PC-3 (cell line): ENCODE measurements at regions not wholly inside any gene's neighbourhood (a gene's known extent, or its start where the extent isn't known, plus 50 kb on each side); places are given as distances from the start of the nearest gene placed in this dataset.

Experiments
- CTCF ChIP-seq: fragments of 300-600 bp; sonication (generic); conservative IDR thresholded peaks from 2 replicates; pipeline ENCODE4 v1.5.1; 2017; ENCODE audit warnings: antibody characterized with exemption, low read depth, mild to moderate bottlenecking, low read length
- EZH2 ChIP-seq: fragments of 300-600 bp; sonication (generic); IDR thresholded peaks from one replicate; pipeline ENCODE4 v1.6.1; 2017; ENCODE audit warnings: antibody characterized with exemption, mild to moderate bottlenecking, low read length; ENCODE audit not compliant: unreplicated experiment

GRCh38 chr6:142686507-142686887 lies 258.5 kb downstream of the HIVEP2 start:
- TF ChIP-seq CTCF: no peak
- TF ChIP-seq EZH2: no peak
